ENCODE measurements at regions not wholly inside any gene's neighbourhood (a gene's known extent, or its start where the extent isn't known, plus 50 kb on each side); places are given as distances from the start of the nearest gene placed in this dataset.

GRCh38 chr10:131683281-131683861, 217.4 kb upstream of the PPP2R2D start:
- 90% methylated on average over 20 of the region's 21 CpGs for WGBS (ENCODE audit: low lambda C conversion rate, missing lambda C conversion rate)
- no peak overlapping the region for H2AFZ ChIP-seq
- H3K27me3 ChIP-seq: no peaks in the 10 kb centered on the region

GRCh38 chr10:131683941-131684340, 216.9 kb upstream of the PPP2R2D start:
- H2AFZ ChIP-seq: no peak overlapping the region

More at GRCh38 chr10:131683281-131683861, 217.4 kb upstream of the PPP2R2D start:
- TF ChIP-seq EZH2phosphoT487 (IDR thresholded peaks at IDR 0.05; ENCODE audit: low read depth, severe bottlenecking, unreplicated experiment) (no peak), CTCF (IDR thresholded peaks at IDR 0.05; ENCODE audit: poor library complexity) (no peak), EZH2 (IDR thresholded peaks at IDR 0.05; ENCODE audit: borderline replicate concordance) (no peak)
- no peaks in the 10 kb centered on the region for H3K9me3 ChIP-seq (ENCODE audit: low read depth)
- no peak for DNase-seq (ENCODE audit: low spot score)
- no peak overlapping the region for H3K4me2 ChIP-seq
- no peak overlapping the region for H3K27ac ChIP-seq
- H3K9me2 ChIP-seq (replicated peaks; ENCODE audit: insufficient read depth): no peaks in the 10 kb centered on the region
- H3K36me3 ChIP-seq (replicated peaks; ENCODE audit: insufficient read depth, low read depth): no peaks in the 10 kb centered on the region
- H3K4me1 ChIP-seq (ENCODE audit: insufficient read depth): no peaks in the 10 kb centered on the region
- H4K20me1 ChIP-seq (ENCODE audit: insufficient read depth, poor library complexity, severe bottlenecking): no peaks in the 10 kb centered on the region
- H3K4me3 ChIP-seq: no peak overlapping the region
- no peaks in the 10 kb centered on the region for H3K79me2 ChIP-seq

GRCh38 chr10:131685007-131685406, 215.8 kb upstream of the PPP2R2D start:
- Histone ChIP-seq H3K27ac (no peak overlapping the region), H3K9me3 (ENCODE audit: low read depth) (no peaks in the 10 kb centered on the region)
- WGBS (ENCODE audit: low lambda C conversion rate, missing lambda C conversion rate): 55% methylated on average over 7 of the region's 7 CpGs

More at GRCh38 chr10:131683941-131684340, 216.9 kb upstream of the PPP2R2D start:
- DNase-seq (ENCODE audit: low spot score): no peak
- no peaks in the 10 kb centered on the region for H3K9me2 ChIP-seq (replicated peaks; ENCODE audit: insufficient read depth)
- H3K4me2 ChIP-seq: no peak overlapping the region
- no peaks in the 10 kb centered on the region for H4K20me1 ChIP-seq (ENCODE audit: insufficient read depth, poor library complexity, severe bottlenecking)
- no peaks in the 10 kb centered on the region for H3K36me3 ChIP-seq (replicated peaks; ENCODE audit: insufficient read depth, low read depth)
- no peaks in the 10 kb centered on the region for H3K79me2 ChIP-seq
- no peak for TF ChIP-seq EZH2 (IDR thresholded peaks at IDR 0.05; ENCODE audit: borderline replicate concordance)
- TF ChIP-seq CTCF (IDR thresholded peaks at IDR 0.05; ENCODE audit: poor library complexity): no peak
- TF ChIP-seq EZH2phosphoT487 (IDR thresholded peaks at IDR 0.05; ENCODE audit: low read depth, severe bottlenecking, unreplicated experiment): no peak
- WGBS (ENCODE audit: low lambda C conversion rate, missing lambda C conversion rate): 93% methylated on average over 12 of the region's 12 CpGs
- no peak overlapping the region for H3K4me3 ChIP-seq
- H3K9me3 ChIP-seq (ENCODE audit: low read depth): no peaks in the 10 kb centered on the region
- no peaks in the 10 kb centered on the region for H3K27me3 ChIP-seq
- H3K27ac ChIP-seq: no peak overlapping the region
- no peaks in the 10 kb centered on the region for H3K4me1 ChIP-seq (ENCODE audit: insufficient read depth)

More at GRCh38 chr10:131685007-131685406, 215.8 kb upstream of the PPP2R2D start:
- H3K79me2 ChIP-seq: no peaks in the 10 kb centered on the region
- H4K20me1 ChIP-seq (ENCODE audit: insufficient read depth, poor library complexity, severe bottlenecking): no peaks in the 10 kb centered on the region
- H3K9me2 ChIP-seq (replicated peaks; ENCODE audit: insufficient read depth): no peaks in the 10 kb centered on the region
- no peak overlapping the region for H2AFZ ChIP-seq
- no peaks in the 10 kb centered on the region for H3K36me3 ChIP-seq (replicated peaks; ENCODE audit: insufficient read depth, low read depth)
- no peaks in the 10 kb centered on the region for H3K4me1 ChIP-seq (ENCODE audit: insufficient read depth)
- H3K4me2 ChIP-seq: no peak overlapping the region
- no peaks in the 10 kb centered on the region for H3K27me3 ChIP-seq
- DNase-seq (ENCODE audit: low spot score): no peak
- H3K4me3 ChIP-seq: no peak overlapping the region
- TF ChIP-seq CTCF (IDR thresholded peaks at IDR 0.05; ENCODE audit: poor library complexity): no peak
- TF ChIP-seq EZH2 (IDR thresholded peaks at IDR 0.05; ENCODE audit: borderline replicate concordance): no peak
- no peak for TF ChIP-seq EZH2phosphoT487 (IDR thresholded peaks at IDR 0.05; ENCODE audit: low read depth, severe bottlenecking, unreplicated experiment)
